HT1080 (cell line): ENCODE measurements at regions not wholly inside any gene's neighbourhood (a gene's known extent, or its start where the extent isn't known, plus 50 kb on each side); places are given as distances from the start of the nearest gene placed in this dataset.
A peak's percentile ranks its signal among the peaks of the same experiment; 100 is the strongest.

ENCODE experiments used
- DNase-seq: peaks from one replicate; pipeline ENCODE4 v3.0.0-alpha.2; 2015; ENCODE audit warnings: low read depth

DNA sequence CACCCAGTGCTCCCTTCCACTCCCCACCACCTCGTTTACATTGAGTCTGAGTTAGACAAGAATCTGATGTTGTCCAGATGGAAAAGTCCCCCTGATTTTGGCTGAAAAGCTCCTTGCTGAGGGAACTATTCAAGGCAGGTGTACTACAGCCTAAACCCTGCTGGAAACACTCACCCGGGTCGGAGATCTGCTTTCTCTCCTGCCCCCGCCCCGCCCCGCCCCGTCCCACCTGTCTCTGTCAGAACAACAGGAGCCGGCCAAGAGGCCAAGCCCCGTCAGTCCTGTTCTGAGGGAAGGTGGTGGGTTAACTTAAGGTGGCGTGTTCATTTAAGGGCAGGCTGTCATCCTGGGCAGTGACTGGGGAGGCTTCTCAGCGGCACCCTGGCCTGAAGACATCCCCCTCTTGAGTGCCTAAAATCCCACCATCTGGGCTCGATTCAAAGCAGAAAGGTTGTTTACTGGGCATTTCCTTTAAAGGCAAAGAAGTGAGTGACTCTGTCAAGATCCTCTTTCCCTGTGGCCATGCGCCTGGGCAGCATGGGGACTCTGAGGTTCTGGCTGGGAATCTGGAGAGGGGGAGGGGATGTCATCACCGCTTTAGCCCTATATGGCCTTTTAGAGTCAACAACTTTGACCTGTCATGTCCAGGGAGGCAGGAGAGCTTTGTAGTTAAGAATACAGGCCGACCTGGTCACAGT lies 71.1 kb upstream of the NEURL1B start:
- DNase-seq, result no peak

DNA sequence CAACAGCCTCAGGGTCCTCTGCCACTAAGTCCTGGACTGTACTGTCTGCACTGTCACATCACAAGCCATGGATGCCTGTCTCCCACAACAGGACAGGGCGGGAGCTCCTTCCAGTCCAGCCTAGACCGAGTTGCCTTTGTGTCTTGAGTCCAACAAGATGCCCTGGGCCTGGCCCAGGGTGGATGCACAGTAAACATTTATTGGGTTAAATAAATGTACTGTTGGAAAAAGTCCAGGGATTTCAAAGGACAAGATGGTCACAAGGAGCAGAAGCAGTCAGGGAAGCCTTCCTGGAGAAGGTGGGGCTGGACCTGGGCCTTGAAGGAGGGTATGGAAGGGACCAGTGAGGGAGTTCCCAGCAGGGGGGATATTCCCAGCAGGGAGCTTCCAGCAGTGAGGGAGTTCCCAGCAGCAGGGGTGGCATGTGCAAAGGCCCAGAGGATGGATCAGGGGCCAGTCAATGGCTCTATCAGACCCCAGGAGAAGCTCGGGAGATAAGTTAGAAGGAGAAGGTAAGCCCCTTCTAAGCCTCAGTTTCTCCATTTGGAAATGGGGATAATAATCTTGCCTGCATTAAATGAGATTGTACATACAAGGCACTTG lies 72.7 kb upstream of the NEURL1B start:
- DNase-seq, result no peak

- no peak for DNase-seq
Measured at GRCh38 chr5:172567843-172568242, 73.2 kb upstream of the NEURL1B start.

DNA sequence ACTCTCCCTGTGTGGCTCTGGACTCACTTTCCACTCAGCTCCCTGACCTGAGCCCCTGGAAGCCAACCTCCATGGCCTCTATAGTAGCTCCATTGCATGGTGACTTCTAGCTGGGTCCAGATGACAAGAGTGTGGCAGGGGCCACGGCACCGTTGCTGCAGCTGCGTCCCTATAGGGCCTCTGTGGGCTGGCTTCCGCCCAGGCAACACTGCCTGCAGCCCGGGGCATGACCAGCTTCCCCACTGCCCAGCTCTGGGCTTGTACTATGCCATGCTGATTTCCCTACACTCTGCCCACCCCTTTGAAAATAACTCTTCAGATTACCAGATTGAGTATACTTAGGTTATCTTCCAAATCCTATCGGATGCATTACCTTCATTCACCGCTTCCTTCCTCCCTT lies 73.8 kb upstream of the NEURL1B start:
- no peak for DNase-seq

DNA sequence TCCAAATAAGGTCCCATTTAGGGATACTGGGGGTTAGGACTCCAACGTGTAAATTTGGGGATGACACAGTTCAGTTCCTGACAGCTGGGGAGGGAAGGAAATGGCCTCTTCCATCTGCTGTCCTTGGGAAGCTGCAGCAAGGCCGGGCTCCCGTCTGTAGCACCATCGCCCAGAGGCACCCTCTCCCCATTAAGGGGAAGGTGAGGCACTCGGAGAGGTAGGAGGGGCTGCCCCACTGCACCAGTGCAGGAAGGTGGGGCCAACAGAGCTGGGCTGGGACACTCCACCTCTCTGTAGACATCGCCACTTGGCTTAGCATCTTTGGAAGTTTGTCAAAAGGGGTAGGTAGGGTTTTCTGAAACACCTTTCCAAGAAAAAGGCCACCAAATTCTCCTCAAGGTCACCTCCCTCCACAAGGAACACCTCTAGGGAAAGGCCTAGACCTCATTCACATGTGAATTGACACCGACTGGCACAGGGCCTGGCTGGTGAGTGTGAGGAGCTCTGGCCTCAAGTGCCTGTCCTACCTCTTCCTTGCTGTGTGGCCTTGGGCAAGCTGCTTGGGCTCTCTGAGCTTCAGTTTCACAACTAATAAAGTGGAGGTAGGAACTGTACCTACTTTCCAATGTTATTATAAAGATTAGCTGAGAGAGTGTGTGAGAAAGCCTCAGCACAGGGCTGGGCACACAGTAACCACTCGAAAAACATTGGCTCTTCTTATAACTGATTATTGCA lies 75.0 kb upstream of the NEURL1B start:
- no peak for DNase-seq

- DNase-seq, result no peak
Measured at GRCh38 chr5:172565455-172565854, 75.6 kb upstream of the NEURL1B start.

- DNase-seq, result no peak
Measured at GRCh38 chr5:172564883-172565282, 76.2 kb upstream of the NEURL1B start.

- DNase-seq, result no peak
Measured at GRCh38 chr5:172564188-172564587, 76.9 kb upstream of the NEURL1B start.

DNA sequence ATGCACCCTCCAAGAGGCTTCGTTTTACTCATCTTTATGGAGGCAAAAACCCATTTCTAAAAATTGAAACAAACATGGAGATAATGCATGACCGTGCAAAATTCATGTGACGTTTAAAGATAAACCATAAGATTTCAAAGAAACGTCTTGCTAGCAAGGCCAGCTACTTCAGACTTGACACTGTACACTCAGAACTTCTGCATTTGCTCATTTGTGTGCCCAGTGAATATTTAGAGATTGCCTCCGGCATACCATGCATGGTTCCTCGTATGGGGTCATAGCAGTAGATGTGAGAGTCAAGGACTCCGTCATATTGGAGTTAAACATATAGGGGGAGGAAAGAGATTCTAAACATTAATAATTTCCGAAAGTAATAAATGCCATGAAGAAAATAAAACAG lies 78.6 kb upstream of the NEURL1B start:
- DNase-seq, result no peak

- DNase-seq, result no peak
Measured at GRCh38 chr5:172561151-172561550, 79.9 kb upstream of the NEURL1B start.

GRCh38 chr5:172559004-172559932 lies 81.8 kb upstream of the NEURL1B start:
- peak; percentile 82 for DNase-seq

- DNase-seq, result no peak
Measured at GRCh38 chr5:172558076-172558976, 82.7 kb upstream of the NEURL1B start.

DNA sequence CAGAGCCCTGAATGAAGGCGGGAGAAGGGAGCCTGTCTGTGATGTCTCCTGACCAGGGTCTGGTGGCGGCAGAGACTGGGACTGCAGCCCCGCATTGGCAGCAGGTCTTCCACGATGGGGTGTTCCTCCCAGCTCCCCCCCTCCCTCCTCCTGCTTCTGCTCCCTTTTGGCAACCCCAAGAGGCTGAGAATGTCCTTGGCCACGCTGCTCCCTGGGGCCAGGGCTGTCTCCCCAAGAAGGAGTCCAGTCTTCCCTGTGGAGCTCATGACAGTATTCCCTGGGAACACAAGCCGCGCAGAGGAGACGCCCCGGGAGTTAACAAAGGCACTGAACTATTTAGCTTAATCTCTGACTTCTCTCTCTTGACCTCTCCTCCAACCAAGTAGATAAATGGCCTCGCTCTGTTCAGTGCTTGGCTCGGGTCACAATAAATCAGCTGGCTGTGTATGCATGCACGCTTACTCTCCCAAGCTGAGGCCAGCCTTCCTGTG lies 84.0 kb upstream of the NEURL1B start:
- DNase-seq, result no peak

- no peak for DNase-seq
Measured at GRCh38 chr5:172556262-172556661, 84.8 kb upstream of the NEURL1B start.

DNA sequence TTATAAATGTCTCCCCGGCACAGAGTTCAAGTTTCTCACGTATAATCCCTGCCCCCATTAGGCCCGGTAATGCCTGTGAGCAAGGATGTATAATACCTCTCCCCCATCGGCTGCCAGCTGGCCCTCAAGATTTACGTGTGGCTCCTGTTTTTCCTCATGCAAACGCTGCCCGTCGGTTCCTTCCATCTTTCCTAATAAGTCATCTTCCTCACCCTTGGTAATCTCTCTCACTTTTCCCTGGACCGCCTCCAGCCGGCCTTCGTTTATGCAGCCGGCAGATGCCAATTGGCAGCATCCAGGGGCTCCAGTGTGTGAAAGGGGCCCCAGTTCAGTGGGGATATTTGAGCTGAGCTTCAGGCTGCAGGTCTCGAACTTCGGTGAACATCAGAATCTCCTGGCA lies 86.5 kb upstream of the NEURL1B start:
- no peak for DNase-seq

GRCh38 chr5:172553903-172554302 lies 87.2 kb upstream of the NEURL1B start:
- DNase-seq, result no peak

GRCh38 chr5:172553167-172553566 lies 87.9 kb upstream of the NEURL1B start:
- no peak for DNase-seq

- no peak for DNase-seq
Measured at GRCh38 chr5:172550996-172551395, 90.1 kb upstream of the NEURL1B start.

- no peak for DNase-seq
Measured at GRCh38 chr5:172550096-172550765, 90.8 kb upstream of the NEURL1B start.

- DNase-seq, result no peak
Measured at GRCh38 chr5:172549696-172550095, 91.4 kb upstream of the NEURL1B start.
